Spleen (tissue), 7 donors: ENCODE measurements at regions not wholly inside any gene's neighbourhood (a gene's known extent, or its start where the extent isn't known, plus 50 kb on each side); places are given as distances from the start of the nearest gene placed in this dataset.

Experiments used
- CTCF ChIP-seq, 11 experiments: fragments of 200-600 bp in 7 of 11; fragments of 450-650 bp in 4 of 11; sonication (generic) in 4 of 11; IDR thresholded peaks in 8 of 11; conservative IDR thresholded peaks in 3 of 11; 1 replicate in 7 of 11; 2 replicates in 4 of 11; pipeline versions ENCODE4 v1.4.0 to v1.8.0; 2016 to 2021; ENCODE audit warnings: antibody characterized with exemption in 11 of 11, inconsistent platforms in 4 of 11, mild to moderate bottlenecking in 1 of 11
- POLR2A ChIP-seq, 3 donors: fragments of 450-650 bp; IDR thresholded peaks; one replicate each; pipeline ENCODE4 v1.5.1; 2017; ENCODE audit warnings: antibody characterized with exemption in 3 of 3, mild to moderate bottlenecking in 1 of 3
- POLR2AphosphoS5 ChIP-seq, 3 donors: sonication (generic); formaldehyde crosslinking; IDR thresholded peaks; one replicate each; pipeline ENCODE4 v1.5.1; 2017; ENCODE audit warnings: antibody characterized with exemption in 3 of 3
- donor health status: DM: no; HTN: no; CAD: no; lungs with moderate emphysema.
- donor health status: DM: no; HTN: no; CAD: no.
- donor health status: DM: no; HTN: no; CAD: no.

- TF ChIP-seq CTCF (IDR thresholded peaks at IDR 0.05 in 8 of 11, conservative IDR thresholded peaks at IDR 0.05 in 3 of 11) (no peak), POLR2A (IDR thresholded peaks at IDR 0.05) (no peak), POLR2AphosphoS5 (IDR thresholded peaks at IDR 0.05) (no peak)
Observed at GRCh38 chr2:107383691-107384090, 443.0 kb upstream of the RGPD4 start.
